HepG2 (cell line): ENCODE measurements at regions not wholly inside any gene's neighbourhood (a gene's known extent, or its start where the extent isn't known, plus 50 kb on each side); places are given as distances from the start of the nearest gene placed in this dataset.
A peak's percentile ranks its signal among the peaks of the same experiment; 100 is the strongest.

Source experiments
- AGO1 ChIP-seq: fragments of 200-400 bp; formaldehyde crosslinking; IDR thresholded peaks from 2 replicates; pipeline ENCODE4 v1.6.1; 2017; ENCODE audit warnings: mild to moderate bottlenecking, low read depth, low read length, moderate library complexity; ENCODE audit not compliant: poor library complexity, severe bottlenecking
- CCDC6 ChIP-seq: sonication (generic); formaldehyde crosslinking; IDR thresholded peaks from 2 replicates; pipeline ENCODE4 v1.8.1; 2022; ENCODE audit warnings: mild to moderate bottlenecking, missing genetic modification reagents, moderate library complexity
- CREM ChIP-seq, 2 experiments: sonication (generic) in 1 of 2; formaldehyde crosslinking in 1 of 2; IDR thresholded peaks; 2 replicates each; pipeline versions ENCODE4 v1.4.0 to v1.6.1; 2016 to 2020; ENCODE audit warnings: antibody characterized with exemption in 1 of 2, mild to moderate bottlenecking in 1 of 2, missing genetic modification reagents in 1 of 2
- FOXC1 ChIP-seq: sonication (generic); formaldehyde crosslinking; IDR thresholded peaks from 2 replicates; pipeline ENCODE4 v1.8.0; 2022; ENCODE audit warnings: mild to moderate bottlenecking, missing genetic modification reagents, borderline replicate concordance
- HOXA9 ChIP-seq: sonication (generic); formaldehyde crosslinking; IDR thresholded peaks from 2 replicates; pipeline ENCODE4 v1.8.1; 2022; ENCODE audit warnings: missing genetic modification reagents, mild to moderate bottlenecking, moderate library complexity, borderline replicate concordance
- NFIC ChIP-seq: IDR thresholded peaks from 2 replicates; pipeline ENCODE4 v1.6.1; 2012; ENCODE audit warnings: mild to moderate bottlenecking, low read length, inconsistent platforms
- REXO4 ChIP-seq: sonication (generic); formaldehyde crosslinking; IDR thresholded peaks from 2 replicates; pipeline ENCODE4 v1.8.0; 2022; ENCODE audit warnings: missing genetic modification reagents, mild to moderate bottlenecking, borderline replicate concordance
- SMC3 ChIP-seq: IDR thresholded peaks from 2 replicates; pipeline ENCODE4 v1.6.1; 2011; ENCODE audit warnings: low read length, improper control_type of control experiment
- SYNCRIP ChIP-seq: fragments of 200-400 bp; formaldehyde crosslinking; IDR thresholded peaks from 2 replicates; pipeline ENCODE4 v1.6.1; 2018; ENCODE audit warnings: mild to moderate bottlenecking, low read depth, low read length; ENCODE audit not compliant: insufficient read depth
- TEAD3 ChIP-seq: optimal IDR thresholded peaks from 2 replicates; pipeline ENCODE3; 2016; ENCODE audit warnings: borderline replicate concordance
- TOE1 ChIP-seq: sonication (generic); formaldehyde crosslinking; IDR thresholded peaks from 2 replicates; pipeline ENCODE4 v1.4.0; 2020; ENCODE audit warnings: mild to moderate bottlenecking, missing genetic modification reagents
- ZBTB21 ChIP-seq: sonication (generic); formaldehyde crosslinking; IDR thresholded peaks from 2 replicates; pipeline ENCODE4 v1.4.0; 2020; ENCODE audit warnings: missing genetic modification reagents
- ZBTB7A ChIP-seq: sonication (generic); formaldehyde crosslinking; IDR thresholded peaks from 2 replicates; pipeline ENCODE4 v1.8.0; 2022; ENCODE audit warnings: mild to moderate bottlenecking, missing genetic modification reagents
- ZFYVE20 ChIP-seq: sonication (generic); formaldehyde crosslinking; IDR thresholded peaks from 2 replicates; pipeline ENCODE4 v1.8.0; 2023; ENCODE audit warnings: low read depth, mild to moderate bottlenecking, moderate library complexity, missing genetic modification reagents, borderline replicate concordance
- ZNF180 ChIP-seq: sonication (generic); formaldehyde crosslinking; IDR thresholded peaks from 2 replicates; pipeline ENCODE4 v1.4.0; 2020; ENCODE audit warnings: low read depth, missing genetic modification reagents, borderline replicate concordance
- ZNF260 ChIP-seq: sonication (generic); formaldehyde crosslinking; IDR thresholded peaks from 2 replicates; pipeline ENCODE4 v1.4.0; 2020; ENCODE audit warnings: missing genetic modification reagents, low read depth, mild to moderate bottlenecking, borderline replicate concordance
- ZNF451 ChIP-seq: sonication (generic); formaldehyde crosslinking; IDR thresholded peaks from 2 replicates; pipeline ENCODE4 v1.5.0; 2020; ENCODE audit warnings: mild to moderate bottlenecking, missing genetic modification reagents
- ZNF468 ChIP-seq: sonication (generic); formaldehyde crosslinking; IDR thresholded peaks from 2 replicates; pipeline ENCODE4 v1.8.0; 2022; ENCODE audit warnings: mild to moderate bottlenecking, moderate library complexity, missing genetic modification reagents
- ZNF614 ChIP-seq: IDR thresholded peaks from 2 replicates; pipeline ENCODE4 v1.6.1; 2018; ENCODE audit warnings: missing biosample characterization, missing genetic modification reagents, inconsistent platforms, borderline replicate concordance
- ZNF644 ChIP-seq: IDR thresholded peaks from 2 replicates; pipeline ENCODE4 v1.6.1; 2016; ENCODE audit warnings: low read depth
- ZNF746 ChIP-seq: sonication (generic); formaldehyde crosslinking; IDR thresholded peaks from 2 replicates; pipeline ENCODE4 v1.8.0; 2022; ENCODE audit warnings: mild to moderate bottlenecking, missing genetic modification reagents
- ZNF768 ChIP-seq: sonication (generic); formaldehyde crosslinking; IDR thresholded peaks from 2 replicates; pipeline ENCODE4 v1.4.0; 2020; ENCODE audit warnings: missing genetic modification reagents
- TF ChIP-seq, protein P1 (sequence below): IDR thresholded peaks from 2 replicates; pipeline ENCODE4 v1.4.0; 2020; ENCODE audit warnings: mild to moderate bottlenecking, missing genetic modification reagents
- TF ChIP-seq, protein P2 (sequence below): sonication (generic); formaldehyde crosslinking; IDR thresholded peaks from 2 replicates; pipeline ENCODE4 v1.8.0; 2022; ENCODE audit warnings: mild to moderate bottlenecking, missing genetic modification reagents, moderate library complexity
- TF ChIP-seq, protein P3 (sequence below): sonication (generic); formaldehyde crosslinking; IDR thresholded peaks from 2 replicates; pipeline ENCODE4 v1.8.1; 2023; ENCODE audit warnings: missing genetic modification reagents, mild to moderate bottlenecking, borderline replicate concordance
- TF ChIP-seq, protein P4 (sequence below): sonication (generic); formaldehyde crosslinking; IDR thresholded peaks from 2 replicates; pipeline ENCODE4 v1.8.1; 2022; ENCODE audit warnings: mild to moderate bottlenecking, missing genetic modification reagents

DNA sequence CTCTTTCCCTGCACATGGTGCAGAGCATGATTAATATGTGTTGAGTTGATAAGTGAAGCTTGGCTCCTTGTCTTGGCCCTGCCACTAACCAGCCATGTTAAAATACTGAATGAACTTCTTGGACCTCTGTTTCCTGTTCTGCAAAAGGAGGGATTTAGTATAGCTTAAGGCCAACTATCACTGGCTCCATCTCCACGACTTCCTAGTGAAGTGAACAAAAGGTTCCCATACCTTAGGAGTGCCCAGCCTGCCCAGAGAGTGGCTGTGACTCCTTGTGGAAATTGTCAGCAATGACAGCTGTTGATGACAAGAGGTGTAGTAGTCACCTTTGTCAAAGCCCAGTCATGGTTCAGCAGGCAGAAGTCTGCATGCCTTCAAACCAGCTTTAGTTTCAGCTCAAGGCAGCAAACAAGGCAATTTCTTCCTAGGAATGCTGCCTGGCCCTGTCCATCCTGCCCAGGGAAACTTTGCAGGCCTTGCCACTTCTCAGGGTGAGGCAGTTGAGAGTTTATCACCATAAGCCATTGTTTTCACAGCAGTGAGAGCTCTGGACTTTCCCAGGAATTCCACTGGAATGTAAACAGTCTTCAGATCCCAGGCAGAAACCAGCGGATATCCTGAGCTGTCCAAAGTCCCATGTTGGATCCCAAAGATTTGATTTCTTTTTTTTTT, 169.7 kb upstream of the TNFAIP3 start (continued):
- TF ChIP-seq, protein P1, sequence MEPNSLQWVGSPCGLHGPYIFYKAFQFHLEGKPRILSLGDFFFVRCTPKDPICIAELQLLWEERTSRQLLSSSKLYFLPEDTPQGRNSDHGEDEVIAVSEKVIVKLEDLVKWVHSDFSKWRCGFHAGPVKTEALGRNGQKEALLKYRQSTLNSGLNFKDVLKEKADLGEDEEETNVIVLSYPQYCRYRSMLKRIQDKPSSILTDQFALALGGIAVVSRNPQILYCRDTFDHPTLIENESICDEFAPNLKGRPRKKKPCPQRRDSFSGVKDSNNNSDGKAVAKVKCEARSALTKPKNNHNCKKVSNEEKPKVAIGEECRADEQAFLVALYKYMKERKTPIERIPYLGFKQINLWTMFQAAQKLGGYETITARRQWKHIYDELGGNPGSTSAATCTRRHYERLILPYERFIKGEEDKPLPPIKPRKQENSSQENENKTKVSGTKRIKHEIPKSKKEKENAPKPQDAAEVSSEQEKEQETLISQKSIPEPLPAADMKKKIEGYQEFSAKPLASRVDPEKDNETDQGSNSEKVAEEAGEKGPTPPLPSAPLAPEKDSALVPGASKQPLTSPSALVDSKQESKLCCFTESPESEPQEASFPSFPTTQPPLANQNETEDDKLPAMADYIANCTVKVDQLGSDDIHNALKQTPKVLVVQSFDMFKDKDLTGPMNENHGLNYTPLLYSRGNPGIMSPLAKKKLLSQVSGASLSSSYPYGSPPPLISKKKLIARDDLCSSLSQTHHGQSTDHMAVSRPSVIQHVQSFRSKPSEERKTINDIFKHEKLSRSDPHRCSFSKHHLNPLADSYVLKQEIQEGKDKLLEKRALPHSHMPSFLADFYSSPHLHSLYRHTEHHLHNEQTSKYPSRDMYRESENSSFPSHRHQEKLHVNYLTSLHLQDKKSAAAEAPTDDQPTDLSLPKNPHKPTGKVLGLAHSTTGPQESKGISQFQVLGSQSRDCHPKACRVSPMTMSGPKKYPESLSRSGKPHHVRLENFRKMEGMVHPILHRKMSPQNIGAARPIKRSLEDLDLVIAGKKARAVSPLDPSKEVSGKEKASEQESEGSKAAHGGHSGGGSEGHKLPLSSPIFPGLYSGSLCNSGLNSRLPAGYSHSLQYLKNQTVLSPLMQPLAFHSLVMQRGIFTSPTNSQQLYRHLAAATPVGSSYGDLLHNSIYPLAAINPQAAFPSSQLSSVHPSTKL (CRISPR knock-in tag): peak; percentile 98
- no peak for TF ChIP-seq ZNF180
- no peak for TF ChIP-seq ZNF468 (CRISPR knock-in tag)
- TF ChIP-seq TEAD3 (CRISPR knock-in tag): peak; percentile 100
- no peak for TF ChIP-seq ZNF768 (CRISPR knock-in tag)
- TF ChIP-seq ZBTB7A (CRISPR knock-in tag): no peak
- TF ChIP-seq ZNF451 (CRISPR knock-in tag): peak; percentile 41; the same call in 1 of the 2 replicates
- no peak for TF ChIP-seq AGO1
- TF ChIP-seq, protein P2, sequence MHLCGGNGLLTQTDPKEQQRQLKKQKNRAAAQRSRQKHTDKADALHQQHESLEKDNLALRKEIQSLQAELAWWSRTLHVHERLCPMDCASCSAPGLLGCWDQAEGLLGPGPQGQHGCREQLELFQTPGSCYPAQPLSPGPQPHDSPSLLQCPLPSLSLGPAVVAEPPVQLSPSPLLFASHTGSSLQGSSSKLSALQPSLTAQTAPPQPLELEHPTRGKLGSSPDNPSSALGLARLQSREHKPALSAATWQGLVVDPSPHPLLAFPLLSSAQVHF (CRISPR knock-in tag): no peak
- no peak for TF ChIP-seq HOXA9 (CRISPR knock-in tag)
- TF ChIP-seq ZFYVE20: no peak
- peak; percentile 89 for TF ChIP-seq ZNF644
- TF ChIP-seq ZNF260: no peak
- peak; percentile 52; the same call in 1 of the 2 replicates for TF ChIP-seq SMC3
- TF ChIP-seq ZNF746 (CRISPR knock-in tag): no peak
- TF ChIP-seq, protein P3, sequence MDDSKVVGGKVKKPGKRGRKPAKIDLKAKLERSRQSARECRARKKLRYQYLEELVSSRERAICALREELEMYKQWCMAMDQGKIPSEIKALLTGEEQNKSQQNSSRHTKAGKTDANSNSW (CRISPR knock-in tag): no peak
- no peak for TF ChIP-seq SYNCRIP
- TF ChIP-seq, protein P4, sequence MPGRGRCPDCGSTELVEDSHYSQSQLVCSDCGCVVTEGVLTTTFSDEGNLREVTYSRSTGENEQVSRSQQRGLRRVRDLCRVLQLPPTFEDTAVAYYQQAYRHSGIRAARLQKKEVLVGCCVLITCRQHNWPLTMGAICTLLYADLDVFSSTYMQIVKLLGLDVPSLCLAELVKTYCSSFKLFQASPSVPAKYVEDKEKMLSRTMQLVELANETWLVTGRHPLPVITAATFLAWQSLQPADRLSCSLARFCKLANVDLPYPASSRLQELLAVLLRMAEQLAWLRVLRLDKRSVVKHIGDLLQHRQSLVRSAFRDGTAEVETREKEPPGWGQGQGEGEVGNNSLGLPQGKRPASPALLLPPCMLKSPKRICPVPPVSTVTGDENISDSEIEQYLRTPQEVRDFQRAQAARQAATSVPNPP (CRISPR knock-in tag): no peak
- TF ChIP-seq NFIC: peak; percentile 80
- peak; percentile 97 for TF ChIP-seq ZNF614 (CRISPR knock-in tag)
- TF ChIP-seq CCDC6 (CRISPR knock-in tag): no peak
- TF ChIP-seq TOE1: no peak
- TF ChIP-seq CREM (IDR thresholded peaks at IDR 0.05): peak; percentile 77
- TF ChIP-seq CREM (CRISPR knock-in tag; IDR thresholded peaks at IDR 0.05): no peak
- TF ChIP-seq ZBTB21 (CRISPR knock-in tag): 0 out of 2 replicates have a peak, but pooled peaks have one; percentile 26
- TF ChIP-seq REXO4 (CRISPR knock-in tag): no peak
- no peak for TF ChIP-seq FOXC1 (CRISPR knock-in tag)
